IMR-90 (cell line): ENCODE measurements at regions not wholly inside any gene's neighbourhood (a gene's known extent, or its start where the extent isn't known, plus 50 kb on each side); places are given as distances from the start of the nearest gene placed in this dataset.
"Not testable (repeated sequence)": the region's sequence is repeated elsewhere in the genome, so short reads cannot be mapped to it uniquely, and the experiment has no call there.

Source experiments
- CHD1 ChIP-seq: IDR thresholded peaks from 2 replicates; pipeline ENCODE4 v1.6.1; 2012; ENCODE audit warnings: low read depth, low read length, improper control_type of control experiment
- CTCF ChIP-seq: conservative IDR thresholded peaks from 2 replicates; pipeline ENCODE4 v1.5.1; 2012; ENCODE audit warnings: mild to moderate bottlenecking, low read depth, low read length, improper control_type of control experiment
- ELK1 ChIP-seq: fragments of 150-350 bp; IDR thresholded peaks from 2 replicates; pipeline ENCODE4 v1.6.1; 2016; ENCODE audit warnings: low read depth, mild to moderate bottlenecking, low read length, moderate library complexity, borderline replicate concordance
- MXI1 ChIP-seq: IDR thresholded peaks from 2 replicates; pipeline ENCODE4 v1.6.1; 2012; ENCODE audit warnings: low read depth, mild to moderate bottlenecking, low read length, moderate library complexity, borderline replicate concordance
- NFE2L2 ChIP-seq: fragments of 150-350 bp; IDR thresholded peaks from 2 replicates; pipeline ENCODE4 v1.6.1; 2016; ENCODE audit warnings: low read depth, mild to moderate bottlenecking, low read length
- POLR2A ChIP-seq: IDR thresholded peaks from 2 replicates; pipeline ENCODE4 v1.6.1; 2012; ENCODE audit warnings: mild to moderate bottlenecking, low read depth, low read length
- RFX5 ChIP-seq: IDR thresholded peaks from 2 replicates; pipeline ENCODE4 v1.8.0; 2012; ENCODE audit warnings: low read depth, mild to moderate bottlenecking, low read length, moderate library complexity
- SMC3 ChIP-seq: fragments of 150-350 bp; IDR thresholded peaks from 2 replicates; pipeline ENCODE4 v1.6.1; 2016; ENCODE audit warnings: low read depth, mild to moderate bottlenecking, antibody characterized with exemption, low read length, moderate library complexity

- TF ChIP-seq POLR2A, CTCF, MXI1, RFX5, CHD1, SMC3, ELK1, NFE2L2: not testable (repeated sequence)
These were observed 891.4 kb upstream of the ADAMTS5 start for GRCh38 chr21:27858053-27858825.
